GM19023 (cell line): ENCODE measurements at regions not wholly inside any gene's neighbourhood (a gene's known extent, or its start where the extent isn't known, plus 50 kb on each side); places are given as distances from the start of the nearest gene placed in this dataset.

Source experiments
- ATAC-seq: cut with Tn5 transposase; IDR thresholded peaks from one replicate; pipeline ENCODE4 v1.9.1; 2021; ENCODE audit warnings: mild to moderate bottlenecking, moderate library complexity; ENCODE audit not compliant: unreplicated experiment

DNA sequence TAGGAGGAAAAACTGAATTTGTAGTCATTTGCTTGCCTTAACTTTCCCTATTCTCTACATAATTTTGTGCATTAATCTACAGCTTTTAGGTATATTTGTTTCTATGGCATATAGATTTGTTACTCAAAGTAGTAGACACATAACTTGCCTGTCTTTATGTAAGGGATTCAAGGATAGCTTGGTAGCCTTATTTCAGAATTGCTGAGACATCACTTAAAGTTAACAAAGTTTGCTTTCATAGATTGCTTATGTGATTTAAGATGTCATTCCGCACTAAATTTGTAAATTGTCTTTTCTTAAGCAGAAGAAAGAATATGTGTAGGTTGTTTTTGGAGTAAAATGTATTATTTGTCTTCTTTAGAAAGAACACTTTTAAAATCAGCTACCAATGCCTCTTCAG, 477.7 kb upstream of the NOVA1 start:
- no peak for ATAC-seq

DNA sequence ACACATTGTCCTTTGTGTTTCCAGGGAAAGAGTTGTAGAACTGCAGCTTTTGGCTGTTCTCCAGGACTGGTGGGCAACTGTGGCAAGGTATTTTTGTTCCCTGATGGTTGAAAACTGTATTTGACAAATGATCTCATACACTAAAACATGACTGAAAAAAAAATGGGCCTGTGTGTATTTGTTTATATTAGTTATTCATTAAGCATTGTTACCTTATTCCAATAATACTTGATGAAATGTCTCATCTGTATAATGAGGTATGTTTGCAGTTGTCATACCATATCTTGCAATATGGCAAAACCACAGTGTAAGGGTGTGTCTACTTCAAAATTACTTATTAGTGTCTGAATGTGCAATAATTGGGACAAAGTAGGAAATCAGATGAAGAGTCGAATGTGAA, 479.4 kb upstream of the NOVA1 start:
- no peak for ATAC-seq

DNA sequence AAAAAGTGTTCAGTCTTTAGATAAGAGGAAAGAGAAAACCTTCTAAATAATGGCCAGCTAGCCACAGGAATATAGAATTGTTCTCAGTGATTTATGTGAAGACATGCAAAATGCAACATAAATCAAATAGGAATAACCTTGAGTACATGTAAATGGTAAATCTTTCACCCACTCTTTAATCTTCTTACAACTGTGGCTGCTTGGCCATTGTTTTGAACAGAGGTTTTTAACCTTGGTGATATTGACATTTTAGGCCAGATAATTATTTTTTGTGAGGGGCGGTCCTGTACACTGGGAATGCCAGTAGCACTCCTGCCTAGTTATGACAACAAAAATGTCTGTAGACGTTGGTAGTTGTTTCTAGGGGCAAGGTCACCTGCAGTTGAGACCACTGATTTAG, 479.9 kb upstream of the NOVA1 start:
- no peak for ATAC-seq

DNA sequence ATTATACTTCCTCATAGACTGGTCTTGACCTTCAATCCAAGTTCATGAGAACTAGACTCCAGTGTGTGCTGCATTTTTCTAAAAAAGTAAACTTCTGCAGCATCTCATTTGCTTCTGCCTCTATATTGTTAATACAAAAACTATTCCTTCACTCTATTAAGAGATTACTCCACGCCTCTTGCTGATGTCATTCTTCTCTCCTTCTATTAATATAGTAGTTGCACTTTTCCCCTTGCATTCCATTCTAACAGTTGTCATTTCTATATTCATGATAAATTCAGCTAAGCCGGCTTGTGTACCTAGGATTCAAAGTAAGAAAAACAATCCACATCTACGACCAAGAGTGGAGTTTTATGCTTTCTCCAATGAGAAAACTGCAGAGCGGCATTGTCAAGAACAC, 480.4 kb upstream of the NOVA1 start:
- ATAC-seq: no peak

DNA sequence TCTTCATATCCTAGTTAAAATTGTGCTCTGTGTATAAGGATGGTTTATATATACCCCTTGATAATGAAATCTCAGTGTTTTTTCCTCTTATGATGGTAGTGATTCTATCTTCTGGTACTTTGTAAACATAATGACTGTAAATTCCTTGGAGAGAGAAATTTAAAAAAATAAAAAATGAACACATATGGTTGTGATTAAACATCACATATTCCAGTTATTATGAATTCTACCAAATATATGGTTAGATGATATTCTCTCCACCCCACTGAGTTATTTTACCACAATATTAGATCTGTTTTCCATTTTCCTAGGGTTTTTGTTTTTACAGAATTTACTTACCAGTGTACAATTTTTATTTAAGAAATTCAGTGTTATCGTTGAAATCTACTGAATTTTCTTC, 481.9 kb upstream of the NOVA1 start:
- no peak for ATAC-seq

DNA sequence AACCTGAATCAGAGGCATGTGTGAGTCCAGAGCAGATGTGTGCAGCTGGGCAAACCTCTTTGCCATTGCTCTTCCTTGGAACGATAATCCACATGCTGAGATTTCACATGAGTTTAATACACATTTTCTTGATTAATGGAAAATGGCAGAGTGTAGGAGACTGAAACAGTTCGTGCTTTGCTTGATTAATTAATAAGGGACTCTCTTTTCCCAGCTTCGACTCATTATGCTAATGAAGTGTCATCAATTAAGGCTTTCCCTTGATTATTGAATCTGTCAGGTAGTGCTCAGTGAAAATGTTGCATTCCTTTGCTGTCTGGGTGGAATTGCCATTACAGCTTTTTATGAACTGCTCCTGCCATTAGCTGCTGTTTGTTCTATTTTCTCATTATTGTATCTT, 487.7 kb upstream of the NOVA1 start:
- ATAC-seq: no peak

DNA sequence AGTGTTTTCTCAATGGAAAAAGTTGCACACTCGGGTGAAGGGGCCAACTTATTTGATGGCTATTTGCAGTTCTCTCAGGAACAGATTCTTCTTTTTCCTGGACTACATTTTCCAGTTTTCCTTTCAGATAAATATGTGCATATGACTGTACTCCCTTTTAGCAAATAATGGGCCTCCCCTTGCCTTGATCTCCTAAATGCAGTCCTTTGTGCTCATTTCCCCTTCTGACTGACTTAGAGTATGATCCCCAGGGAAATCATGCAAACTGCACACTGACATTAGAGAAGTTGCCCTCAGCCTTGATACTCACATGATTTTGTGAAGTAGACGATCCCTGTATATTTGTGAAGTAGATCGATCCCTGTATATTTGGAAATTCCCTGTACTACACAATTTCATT, 492.9 kb upstream of the NOVA1 start:
- ATAC-seq: no peak

DNA sequence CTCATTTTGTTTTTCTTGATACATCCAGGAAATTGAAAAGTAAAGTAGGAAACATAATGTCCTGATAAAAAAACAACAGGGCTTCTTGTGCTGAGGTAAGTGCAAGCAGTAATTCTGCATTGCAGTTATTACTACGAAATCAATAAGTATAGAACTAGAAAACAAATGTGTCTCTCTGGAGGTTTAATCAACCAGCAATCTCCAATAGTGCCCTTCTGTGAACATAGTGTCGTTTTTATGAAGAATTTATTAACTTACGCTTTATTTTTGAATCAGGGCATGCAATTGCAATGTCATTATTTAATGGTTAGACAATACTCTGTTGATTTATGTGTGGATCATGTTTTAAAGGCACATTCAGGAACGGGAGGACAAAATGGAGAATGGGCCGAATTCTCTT, 494.1 kb upstream of the NOVA1 start:
- no peak for ATAC-seq

DNA sequence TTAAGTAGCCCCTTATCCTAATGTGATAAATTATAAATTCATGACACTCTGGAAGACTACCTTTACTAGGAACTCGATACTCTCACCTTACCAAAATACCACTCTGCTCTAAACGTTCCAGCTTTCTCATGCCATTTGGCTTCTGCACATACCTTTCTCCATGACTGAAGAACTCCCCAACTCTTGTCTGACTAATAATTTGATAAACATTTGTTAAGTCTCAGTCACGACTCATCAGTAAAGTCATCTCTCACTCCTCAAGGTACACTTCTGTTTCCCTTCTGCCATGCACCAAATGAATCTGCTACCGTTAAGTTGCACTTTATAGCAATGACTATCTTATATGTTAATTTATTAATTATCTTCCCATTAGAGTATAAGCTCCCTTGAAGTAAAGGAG, 498.3 kb upstream of the NOVA1 start:
- no peak for ATAC-seq

DNA sequence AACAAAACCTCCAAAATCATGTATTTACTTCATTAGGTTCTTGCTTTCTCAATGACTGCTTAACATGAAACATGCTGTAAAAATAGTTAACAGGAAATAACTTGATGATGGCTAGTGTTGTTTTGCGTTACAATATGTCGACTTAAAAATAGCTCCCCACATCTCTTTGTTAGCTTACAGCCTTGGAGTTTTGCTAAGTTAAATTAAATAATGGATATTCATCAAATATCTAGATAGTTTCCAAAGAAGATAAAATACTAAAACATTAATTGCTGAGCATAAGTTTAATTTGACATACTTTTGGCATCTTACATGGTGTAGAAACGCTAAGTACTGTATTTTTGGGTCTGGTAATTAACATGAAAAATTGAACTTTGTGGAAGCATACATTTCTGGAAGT, 500.6 kb upstream of the NOVA1 start:
- ATAC-seq: no peak

DNA sequence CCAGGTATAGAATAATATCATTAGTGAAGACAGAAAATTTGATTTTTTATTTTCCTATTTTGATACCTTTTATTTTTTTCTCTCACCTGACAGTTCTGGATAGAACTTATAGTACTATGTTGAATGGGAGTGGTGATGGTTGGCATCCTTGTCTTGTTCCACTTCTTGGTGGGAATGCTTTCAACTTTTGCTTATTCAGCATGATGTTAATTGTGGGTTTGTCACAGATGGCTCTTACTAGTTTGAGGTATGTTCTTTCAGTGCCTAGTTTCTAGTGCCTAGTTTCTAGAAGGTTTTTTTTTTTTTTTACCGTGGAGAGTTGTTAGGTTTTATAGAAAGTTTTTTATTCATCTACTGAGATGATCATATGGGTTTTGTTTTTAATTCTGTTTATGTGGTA, 516.3 kb upstream of the NOVA1 start:
- ATAC-seq: no peak

DNA sequence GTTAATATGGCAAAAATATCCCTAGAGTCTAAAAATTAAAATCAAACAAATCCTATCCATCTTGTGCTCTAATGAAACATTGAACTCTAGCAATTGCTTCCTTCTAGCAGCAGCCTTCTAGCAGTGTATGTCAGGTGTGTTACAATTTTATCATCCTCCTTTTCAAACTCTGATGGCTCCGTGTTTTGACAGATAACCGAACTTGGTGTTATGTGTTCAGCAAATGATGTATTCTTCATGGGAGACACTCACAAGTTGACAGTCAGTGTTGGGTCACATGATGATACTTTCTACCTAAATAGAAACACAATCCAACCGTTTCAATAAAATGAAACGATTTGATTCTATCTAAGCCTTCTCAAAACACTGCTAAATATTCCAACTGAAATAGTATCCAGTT, 525.3 kb upstream of the NOVA1 start:
- ATAC-seq: no peak

DNA sequence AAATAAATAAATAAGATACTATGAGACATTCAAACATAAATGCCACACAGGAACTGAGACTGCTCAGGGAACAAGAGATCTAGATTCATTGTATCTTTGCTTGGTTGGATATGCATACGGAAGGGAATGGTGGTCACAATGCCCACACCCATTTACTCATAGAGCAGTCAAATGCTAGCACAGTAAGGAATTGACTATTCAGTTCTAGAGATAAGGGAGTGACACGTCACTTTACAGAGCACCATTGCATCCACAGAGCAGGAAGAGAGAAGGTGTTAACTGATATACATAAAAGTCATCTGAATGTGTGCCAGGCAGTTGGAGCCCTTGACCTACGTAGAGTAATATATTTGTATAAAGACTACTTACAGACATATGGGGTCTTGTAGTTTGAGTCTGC, 530.0 kb upstream of the NOVA1 start:
- ATAC-seq: no peak

DNA sequence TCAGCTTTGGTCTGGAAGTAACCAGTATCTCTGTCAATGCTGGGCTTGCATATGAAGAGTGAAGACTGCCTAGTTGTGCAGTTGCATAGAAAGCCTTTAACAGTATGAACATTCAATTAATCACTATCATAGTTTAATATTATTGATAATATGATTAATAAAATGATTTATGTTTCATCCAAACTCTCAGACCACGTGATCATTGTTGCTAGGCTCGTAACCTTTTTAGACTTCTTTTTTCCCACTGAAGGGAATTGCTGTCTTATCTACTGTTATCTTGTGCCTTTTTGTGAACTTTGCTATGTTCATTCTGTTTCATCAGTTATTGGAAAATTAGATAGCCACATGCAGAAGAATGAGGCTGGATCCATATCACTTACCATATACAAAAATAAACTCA, 536.4 kb upstream of the NOVA1 start:
- ATAC-seq: no peak

DNA sequence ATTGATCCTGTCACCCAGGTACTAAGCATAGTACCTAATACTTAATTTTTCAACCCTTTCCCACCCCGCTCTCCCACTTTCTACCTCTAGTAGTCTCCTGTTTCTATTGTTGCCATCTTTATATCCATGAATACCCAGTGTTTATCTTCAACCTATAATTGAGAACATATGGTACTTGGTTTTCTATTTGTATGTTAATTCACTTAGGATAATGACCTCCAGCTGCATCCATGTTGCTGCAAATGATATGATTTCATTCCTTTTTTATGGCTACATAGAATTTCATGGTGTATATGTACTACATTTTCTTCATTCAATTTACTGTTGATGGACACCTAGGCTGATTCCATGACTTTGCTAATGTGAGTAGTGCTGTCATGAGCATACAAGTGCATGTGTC, 547.3 kb upstream of the NOVA1 start:
- no peak for ATAC-seq

DNA sequence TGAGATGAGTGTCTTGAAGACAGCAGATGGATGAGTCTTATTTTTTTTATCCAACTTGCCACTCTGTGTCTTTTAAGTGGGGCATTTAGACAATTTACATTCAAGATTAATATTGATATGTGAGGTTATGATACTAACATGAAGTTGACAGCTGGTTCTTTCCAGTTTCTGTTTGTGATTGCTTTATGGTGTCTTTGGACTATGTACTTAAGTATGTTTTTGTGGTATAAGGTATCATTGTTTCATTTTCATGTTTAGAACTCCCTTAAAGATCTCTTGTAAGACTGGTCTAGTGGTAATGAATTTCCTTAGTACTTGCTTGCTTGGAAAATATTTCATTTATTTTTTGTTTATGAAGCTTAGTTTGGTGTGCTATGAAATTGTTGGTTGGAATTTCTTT, 550.3 kb upstream of the NOVA1 start:
- no peak for ATAC-seq

DNA sequence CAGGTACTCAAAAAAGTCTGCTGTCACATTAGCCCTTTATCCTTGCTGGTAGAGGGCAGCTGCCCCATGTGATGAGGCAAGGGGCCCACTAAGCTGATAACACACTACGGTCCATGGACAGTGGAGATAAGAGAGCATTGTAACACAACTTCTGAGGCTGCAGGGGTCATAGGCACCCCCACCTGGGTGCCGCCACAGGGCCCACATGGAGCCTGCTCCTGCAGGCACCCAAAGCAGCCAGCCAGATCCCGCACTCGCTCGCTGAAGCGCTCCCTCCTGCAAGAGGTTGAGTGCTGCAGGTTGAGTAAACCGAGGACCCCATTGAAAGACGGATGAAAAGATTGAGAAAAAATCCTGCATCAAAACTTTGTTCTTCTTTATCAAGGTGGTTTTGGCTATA, 566.3 kb upstream of the NOVA1 start:
- ATAC-seq: no peak

DNA sequence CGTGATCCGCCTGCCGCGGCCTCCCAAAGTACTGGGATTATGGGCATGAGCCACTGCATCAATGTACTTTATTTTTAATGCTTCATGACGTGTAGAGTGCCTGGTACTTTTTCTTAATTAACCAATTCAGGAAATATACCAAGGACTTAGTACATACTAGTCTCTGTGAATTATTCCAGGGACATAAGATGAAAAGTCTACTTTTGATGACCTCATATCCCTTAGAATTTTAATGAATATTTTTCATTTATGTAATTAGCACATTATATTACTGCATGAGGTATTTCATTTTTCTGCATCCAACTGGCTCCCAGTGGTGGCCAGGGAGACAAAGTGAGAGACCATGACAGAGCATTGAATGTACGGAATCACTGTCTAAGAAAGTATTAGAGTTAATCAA, 577.7 kb upstream of the NOVA1 start:
- no peak for ATAC-seq

DNA sequence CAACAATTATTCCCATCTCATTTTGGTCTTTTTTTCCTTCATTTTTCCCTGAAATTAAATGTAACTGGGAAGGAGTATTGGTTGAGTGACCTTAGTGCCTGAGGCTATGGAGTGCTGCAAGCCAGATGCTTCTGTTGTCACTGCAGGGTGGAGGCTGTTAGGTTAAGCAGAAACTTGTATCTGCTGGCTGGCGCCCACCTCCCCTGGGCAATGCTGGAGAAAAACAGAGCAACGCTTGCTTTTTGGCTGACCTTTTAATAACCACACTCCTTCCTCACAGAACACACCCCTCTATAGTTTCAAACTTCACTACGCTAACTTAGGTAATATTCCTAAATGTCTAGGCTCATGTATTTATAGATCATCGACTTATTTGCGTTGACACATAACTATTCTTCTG, 583.5 kb upstream of the NOVA1 start:
- ATAC-seq: no peak

DNA sequence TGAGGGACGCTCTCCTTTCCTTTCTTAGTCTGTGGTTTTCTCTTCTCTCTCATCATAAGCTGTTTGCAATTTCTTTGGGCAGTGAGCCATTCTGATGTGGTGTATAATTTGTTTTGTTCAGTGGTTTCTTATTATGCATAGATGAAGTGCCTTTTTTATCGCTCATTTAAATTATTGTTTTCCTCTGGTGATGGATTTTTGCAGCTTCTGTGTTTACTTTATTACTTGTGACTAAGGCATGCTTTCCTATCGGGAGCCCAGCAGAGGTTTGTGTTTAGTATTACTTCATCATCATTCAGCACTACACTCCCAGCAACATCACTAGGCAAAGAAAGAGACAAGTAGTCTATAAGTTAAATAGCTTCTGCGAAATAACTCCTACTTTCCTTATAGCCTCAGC, 586.6 kb upstream of the NOVA1 start:
- no peak for ATAC-seq

DNA sequence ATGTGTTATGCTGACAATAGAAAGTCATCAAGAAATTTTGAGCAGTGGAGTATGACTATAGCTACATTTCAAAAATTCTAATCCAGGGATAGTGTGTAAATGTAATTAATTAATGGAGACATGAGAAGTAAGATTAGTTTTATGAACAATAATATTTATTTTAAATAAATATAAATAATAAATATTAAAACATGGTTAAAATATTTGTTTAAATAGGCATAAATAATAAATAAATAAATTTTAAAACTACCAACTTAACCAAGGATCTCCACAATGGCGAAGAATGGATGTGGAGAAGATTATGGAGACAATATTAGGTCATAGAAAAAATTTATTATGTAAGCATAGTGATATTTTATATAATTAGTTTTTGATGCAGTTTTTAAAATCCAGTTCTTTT, 588.2 kb upstream of the NOVA1 start:
- no peak for ATAC-seq

DNA sequence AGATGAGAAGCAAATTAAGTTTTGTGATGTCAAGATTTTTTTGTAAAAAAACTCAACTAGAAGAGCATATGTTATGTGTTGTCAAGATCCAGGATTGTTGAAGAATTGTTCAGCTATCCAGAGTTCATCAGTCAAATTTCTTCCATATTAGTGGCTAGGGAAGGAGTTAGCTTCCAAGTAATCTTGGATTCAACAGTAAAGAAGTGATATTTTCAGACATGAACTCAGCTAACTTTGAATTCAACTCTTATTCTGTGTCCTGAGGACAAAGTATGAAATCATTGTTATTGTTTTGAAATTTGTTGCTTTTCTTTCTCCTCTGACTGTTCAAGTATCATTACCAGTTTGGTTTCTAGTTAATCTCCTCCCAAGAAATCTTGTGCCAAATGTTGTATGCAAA, 589.3 kb upstream of the NOVA1 start:
- no peak for ATAC-seq

DNA sequence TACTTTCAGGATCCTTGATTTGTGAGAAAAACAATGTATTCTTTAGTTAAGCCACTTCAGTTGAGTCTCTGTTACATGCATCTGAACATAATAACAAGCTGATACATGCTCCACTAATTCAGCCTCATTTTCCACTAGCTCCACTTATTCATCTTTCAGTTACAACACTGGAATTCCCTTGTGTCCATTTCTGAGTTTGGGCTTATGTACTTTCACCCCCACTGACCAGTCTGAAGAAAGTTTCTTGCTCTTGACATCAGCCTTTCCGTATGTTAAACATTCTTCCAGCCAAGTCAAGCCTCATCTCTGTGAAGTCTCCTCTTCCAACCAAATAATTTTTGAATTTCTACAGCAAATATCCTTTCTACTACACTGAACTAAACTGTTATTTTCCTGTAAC, 592.5 kb upstream of the NOVA1 start:
- ATAC-seq: no peak

DNA sequence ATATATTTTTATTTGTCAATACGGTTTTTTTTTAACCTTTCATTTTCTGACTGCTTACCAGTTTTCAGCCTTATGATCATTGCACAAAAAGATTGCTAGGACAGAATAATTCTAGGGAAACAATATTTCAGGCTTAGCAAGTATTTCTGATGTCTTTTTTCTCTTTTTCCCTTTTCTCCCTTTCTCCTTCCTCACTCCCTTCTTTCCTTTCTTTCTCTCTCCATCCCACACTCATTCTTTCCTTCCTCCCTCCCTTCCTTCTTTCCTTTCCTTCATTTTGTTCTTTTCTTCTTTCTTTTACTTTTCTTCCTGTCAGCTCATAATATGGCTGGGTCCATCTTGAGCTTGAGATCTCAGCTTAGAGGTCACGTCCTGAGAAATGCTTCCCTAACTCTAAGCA, 601.4 kb upstream of the NOVA1 start:
- ATAC-seq: no peak
